H1 (cell line): ENCODE measurements at regions not wholly inside any gene's neighbourhood (a gene's known extent, or its start where the extent isn't known, plus 50 kb on each side); places are given as distances from the start of the nearest gene placed in this dataset.

Experiments used
- CTCF ChIP-seq, 3 experiments: IDR thresholded peaks; 1 replicate in 2 of 3; 2 replicates in 1 of 3; pipeline versions ENCODE4 v1.5.1 to v1.6.1; 2011; ENCODE audit warnings: low read length in 3 of 3, mild to moderate bottlenecking in 3 of 3, inconsistent platforms in 2 of 3, low read depth in 1 of 3, moderate library complexity in 1 of 3; ENCODE audit not compliant: insufficient read depth in 1 of 3; ENCODE audit errors: control extremely low read depth in 1 of 3
- SUZ12 ChIP-seq: fragments of 200-600 bp; sonication (generic); IDR thresholded peaks from 2 replicates; pipeline ENCODE4 v1.6.1; 2012; ENCODE audit warnings: mild to moderate bottlenecking, inconsistent platforms, low read length, moderate library complexity, mixed read lengths

GRCh38 chr14:30115756-30116155 is 188.1 kb upstream of the PRKD1 start:
- TF ChIP-seq CTCF (IDR thresholded peaks at IDR 0.05; ENCODE audit: control extremely low read depth in 1 of 3, insufficient read depth in 1 of 3, low read depth in 1 of 3, low read length in 3 of 3) (no peak), SUZ12 (no peak)
